Keratinocyte (primary cell): ENCODE measurements at regions not wholly inside any gene's neighbourhood (a gene's known extent, or its start where the extent isn't known, plus 50 kb on each side); places are given as distances from the start of the nearest gene placed in this dataset.

Experiments
- DNase-seq: peaks from one replicate; pipeline ENCODE4 v3.0.0-alpha.2; 2011; ENCODE audit warnings: low read depth, missing footprints, low spot score
- FAIRE-seq: peaks from 2 replicates; lab custom pipeline; 2011; peaks lifted over from hg19 to GRCh38; lab: Jason Lieb, UNC
- H2AFZ ChIP-seq: 2 replicates; pipeline ENCODE4 v1.6.0; 2012; ENCODE audit warnings: low read length, control low read depth, inconsistent platforms; ENCODE audit not compliant: control insufficient read depth
- H3K27ac ChIP-seq: 2 replicates; pipeline ENCODE4 v1.5.1; 2011; ENCODE audit warnings: low read length; ENCODE audit not compliant: control insufficient read depth, insufficient read depth
- H3K27me3 ChIP-seq: 3 replicates; pipeline ENCODE4 v1.6.0; 2011; ENCODE audit warnings: low read length; ENCODE audit not compliant: control insufficient read depth, insufficient read depth; ENCODE audit errors: extremely low read depth
- H3K36me3 ChIP-seq, 2 experiments: 2 replicates in 1 of 2; 3 replicates in 1 of 2; pipeline ENCODE4 v1.5.1; 2011; ENCODE audit warnings: low read length in 2 of 2, mild to moderate bottlenecking in 1 of 2; ENCODE audit not compliant: control insufficient read depth in 2 of 2, insufficient read depth in 2 of 2; ENCODE audit errors: extremely low read depth in 1 of 2
- H3K4me1 ChIP-seq: 3 replicates; pipeline ENCODE4 v1.5.1; 2011; ENCODE audit warnings: low read length; ENCODE audit not compliant: control insufficient read depth, insufficient read depth; ENCODE audit errors: extremely low read depth
- H3K4me2 ChIP-seq: 3 replicates; pipeline ENCODE4 v1.6.0; 2011; ENCODE audit warnings: low read depth, low read length; ENCODE audit not compliant: control insufficient read depth, insufficient read depth; ENCODE audit errors: extremely low read depth
- H3K4me3 ChIP-seq, 3 experiments: fragments of 200-600 bp in 1 of 3; sonication (generic) in 1 of 3; 2 replicates in 2 of 3; 3 replicates in 1 of 3; pipeline ENCODE4 v1.5.1; 2011 to 2016; ENCODE audit warnings: low read length in 3 of 3, mild to moderate bottlenecking in 3 of 3, control low read depth in 2 of 3, inconsistent platforms in 1 of 3, low read depth in 1 of 3, mixed read lengths in 1 of 3, mixed run types in 1 of 3, moderate library complexity in 1 of 3; ENCODE audit not compliant: control insufficient read depth in 2 of 3, insufficient read depth in 2 of 3; ENCODE audit errors: extremely low read depth in 1 of 3
- H3K79me2 ChIP-seq: 2 replicates; pipeline ENCODE4 v1.6.0; 2012; ENCODE audit warnings: low read length; ENCODE audit not compliant: control insufficient read depth, insufficient read depth
- H3K9ac ChIP-seq: 3 replicates; pipeline ENCODE4 v1.6.0; 2011; ENCODE audit warnings: low read length; ENCODE audit not compliant: control insufficient read depth, insufficient read depth; ENCODE audit errors: extremely low read depth
- H3K9me1 ChIP-seq: 3 replicates; pipeline ENCODE4 v1.6.0; 2011; ENCODE audit warnings: low read length; ENCODE audit not compliant: control insufficient read depth, insufficient read depth; ENCODE audit errors: extremely low read depth
- H3K9me3 ChIP-seq: 2 replicates; pipeline ENCODE4 v1.5.1; 2012; ENCODE audit warnings: low read depth, low read length; ENCODE audit not compliant: control insufficient read depth
- H4K20me1 ChIP-seq: 3 replicates; pipeline ENCODE4 v1.6.0; 2011; ENCODE audit warnings: low read length; ENCODE audit not compliant: control insufficient read depth, insufficient read depth; ENCODE audit errors: extremely low read depth
- CTCF ChIP-seq, 3 experiments: IDR thresholded peaks in 1 of 3; conservative IDR thresholded peaks in 1 of 3; optimal IDR thresholded peaks in 1 of 3; 2 replicates in 2 of 3; 3 replicates in 1 of 3; pipeline versions ENCODE3 to v1.5.1; 2011; ENCODE audit warnings: low read length in 3 of 3, mild to moderate bottlenecking in 3 of 3, moderate library complexity in 2 of 3, control low read depth in 1 of 3, inconsistent platforms in 1 of 3; ENCODE audit not compliant: insufficient read depth in 2 of 3; ENCODE audit errors: extremely low read depth in 1 of 3
- EZH2 ChIP-seq: IDR thresholded peaks from one replicate; pipeline ENCODE4 v1.6.1; 2012; ENCODE audit warnings: inconsistent platforms, mild to moderate bottlenecking, low read length, moderate library complexity
- dilution Hi-C: fragments of 300-500 bp; cut with MboI; formaldehyde crosslinking; loops from one replicate; pipeline ENCODE4 v1.7.0; 2020; ENCODE audit warnings: low sequenced_read_pairs; ENCODE audit not compliant: extremely low pct_ligation_motif_present

- no peaks in the 10 kb centered on the region for H3K36me3 ChIP-seq
- no peak for FAIRE-seq
- dilution Hi-C loops = no loop called here
These were observed 986.3 kb downstream of the STIM2 start for GRCh38 chr4:27846951-27847350.

GRCh38 chr4:27861381-27861787 is 1000.7 kb downstream of the STIM2 start:
- no peaks in the 10 kb centered on the region for H3K79me2 ChIP-seq
- H3K36me3 ChIP-seq = no peaks in the 10 kb centered on the region
- no peak overlapping the region for H3K9ac ChIP-seq
- no peak overlapping the region for H3K4me3 ChIP-seq
- no peaks in the 10 kb centered on the region for H3K9me1 ChIP-seq
- TF ChIP-seq CTCF (optimal IDR thresholded peaks at IDR 0.05 in 1 of 3, IDR thresholded peaks at IDR 0.05 in 1 of 3, conservative IDR thresholded peaks at IDR 0.05 in 1 of 3; ENCODE audit: extremely low read depth in 1 of 3, insufficient read depth in 2 of 3, low read length in 3 of 3) (peak; percentile 32 to 51 (median 45)), EZH2 (no peak)
- no peaks in the 10 kb centered on the region for H3K27me3 ChIP-seq
- dilution Hi-C loops = no loop called here
- no peaks in the 10 kb centered on the region for H3K4me1 ChIP-seq
- H2AFZ ChIP-seq = no peak overlapping the region
- FAIRE-seq (no peak), DNase-seq (no peak)
- H3K9me3 ChIP-seq = no peaks in the 10 kb centered on the region
- H3K4me2 ChIP-seq = no peak overlapping the region
- no peaks in the 10 kb centered on the region for H4K20me1 ChIP-seq
- H3K27ac ChIP-seq = no peak overlapping the region

More at GRCh38 chr4:27846951-27847350, 986.3 kb downstream of the STIM2 start:
- Histone ChIP-seq H3K4me1 (no peaks in the 10 kb centered on the region), H3K79me2 (no peaks in the 10 kb centered on the region), H3K9me1 (no peaks in the 10 kb centered on the region), H3K9ac (no peak overlapping the region), H2AFZ (no peak overlapping the region), H4K20me1 (no peaks in the 10 kb centered on the region), H3K4me3 (no peak overlapping the region), H3K27ac (no peak overlapping the region), H3K4me2 (no peak overlapping the region), H3K27me3 (no peaks in the 10 kb centered on the region), H3K9me3 (no peaks in the 10 kb centered on the region)
- DNase-seq = no peak
- TF ChIP-seq CTCF (optimal IDR thresholded peaks at IDR 0.05 in 1 of 3, IDR thresholded peaks at IDR 0.05 in 1 of 3, conservative IDR thresholded peaks at IDR 0.05 in 1 of 3; ENCODE audit: extremely low read depth in 1 of 3, insufficient read depth in 2 of 3, low read length in 3 of 3) (no peak), EZH2 (no peak)
